LoVo (cell line): ENCODE measurements at regions not wholly inside any gene's neighbourhood (a gene's known extent, or its start where the extent isn't known, plus 50 kb on each side); places are given as distances from the start of the nearest gene placed in this dataset.

Experiments used
- DNase-seq: peaks from one replicate; pipeline ENCODE4 v3.0.0-alpha.2; 2016; ENCODE audit warnings: low spot score

DNA sequence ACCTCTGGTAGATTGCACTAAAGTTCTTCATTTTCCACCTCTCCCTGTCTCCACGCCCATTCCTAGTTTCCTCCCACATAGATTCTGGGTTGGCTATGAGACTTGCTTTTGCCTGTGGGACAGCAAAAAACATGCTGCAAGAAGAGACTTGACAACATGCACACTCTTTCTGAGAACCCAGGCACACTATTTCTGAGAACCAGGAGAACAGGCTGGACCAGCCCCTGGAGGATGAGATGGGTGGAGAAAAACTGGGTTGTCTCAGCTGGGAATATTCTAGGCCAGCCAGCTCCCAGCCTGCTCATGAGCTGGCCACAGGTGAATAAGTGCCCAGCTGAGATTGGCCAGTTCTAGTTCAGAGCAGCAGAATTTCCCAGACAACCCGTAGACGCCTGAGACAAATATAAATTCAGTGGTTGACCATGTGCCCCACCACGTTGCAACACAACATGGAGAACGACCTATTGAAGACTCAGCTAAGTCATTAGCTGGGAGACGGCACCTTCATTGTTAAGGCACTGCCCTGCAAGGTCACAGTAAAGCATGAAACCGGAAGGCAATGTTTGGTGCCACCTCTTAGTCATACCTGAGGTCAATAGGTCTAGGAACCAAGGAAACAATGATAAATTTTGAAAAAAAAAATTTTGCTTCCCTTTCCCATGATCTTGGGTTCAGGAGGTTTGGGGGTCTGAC is 92.7 kb upstream of the AKR1E2 start:
- no peak for DNase-seq

DNA sequence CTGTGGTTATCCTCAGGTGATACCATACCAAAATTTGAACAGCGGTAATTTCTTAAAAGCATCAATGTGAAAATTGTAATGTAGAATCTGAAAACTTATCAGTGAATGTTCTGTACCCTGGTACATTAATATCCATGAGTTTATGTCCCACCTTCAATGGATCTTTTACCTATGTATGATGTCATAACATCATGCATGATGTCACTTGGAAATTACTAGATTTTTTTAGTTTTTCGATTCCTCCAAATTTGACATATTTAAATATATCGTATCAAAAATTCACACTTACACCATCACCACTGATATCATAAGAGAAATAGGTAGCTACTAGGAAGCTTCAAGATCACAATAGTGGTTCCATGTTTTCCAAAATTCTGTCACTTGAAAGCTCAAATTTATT is 95.0 kb upstream of the AKR1E2 start:
- no peak for DNase-seq

DNA sequence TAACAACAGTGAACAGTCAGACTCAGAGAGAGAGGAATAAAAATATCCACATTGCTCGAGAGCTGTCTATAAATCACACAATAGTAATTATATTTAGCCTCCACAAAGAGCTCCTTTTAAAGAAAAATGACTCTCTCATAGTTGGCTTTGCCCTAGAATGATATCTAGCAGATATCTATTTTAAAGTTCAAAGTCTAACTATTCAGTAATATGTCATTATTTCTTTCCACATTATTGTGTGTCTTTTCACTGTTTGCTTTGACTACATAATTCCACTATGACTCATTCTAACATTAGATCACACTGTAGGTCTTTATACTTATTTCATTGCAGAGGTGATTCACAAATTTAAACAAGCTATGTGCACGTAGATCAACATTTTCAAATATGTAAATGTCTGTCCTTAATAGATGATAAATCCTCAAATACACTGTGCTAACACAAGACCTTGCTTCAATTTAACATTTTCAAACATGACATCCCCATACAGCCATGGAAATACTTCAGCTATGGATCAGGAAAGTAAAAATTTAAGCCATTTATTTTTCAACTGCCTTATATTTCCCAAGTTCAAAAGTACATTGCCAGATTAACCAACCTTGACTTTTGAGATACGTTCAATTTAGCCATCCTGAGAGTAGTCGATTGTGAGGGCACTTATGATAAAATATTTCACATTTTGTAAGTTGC is 99.9 kb upstream of the AKR1E2 start:
- peak; percentile 88 for DNase-seq

DNA sequence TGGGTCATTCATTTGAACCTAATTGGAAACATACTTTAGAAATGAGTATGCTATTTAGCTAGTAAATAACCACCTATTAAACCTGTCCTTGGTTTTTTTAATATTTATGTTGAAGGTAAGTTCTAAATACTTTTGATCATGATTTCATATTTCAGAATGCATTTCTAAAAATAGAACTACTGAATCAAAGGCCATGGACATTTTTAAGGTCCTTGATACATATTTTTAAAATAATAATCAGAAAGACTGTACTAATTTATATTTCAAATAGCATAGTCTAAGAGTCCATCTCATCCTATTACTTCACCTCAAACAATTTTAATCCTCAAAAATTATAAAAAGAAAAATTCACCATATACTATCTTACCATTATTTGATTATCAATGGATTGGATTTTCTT is 102.1 kb upstream of the AKR1E2 start:
- no peak for DNase-seq

DNA sequence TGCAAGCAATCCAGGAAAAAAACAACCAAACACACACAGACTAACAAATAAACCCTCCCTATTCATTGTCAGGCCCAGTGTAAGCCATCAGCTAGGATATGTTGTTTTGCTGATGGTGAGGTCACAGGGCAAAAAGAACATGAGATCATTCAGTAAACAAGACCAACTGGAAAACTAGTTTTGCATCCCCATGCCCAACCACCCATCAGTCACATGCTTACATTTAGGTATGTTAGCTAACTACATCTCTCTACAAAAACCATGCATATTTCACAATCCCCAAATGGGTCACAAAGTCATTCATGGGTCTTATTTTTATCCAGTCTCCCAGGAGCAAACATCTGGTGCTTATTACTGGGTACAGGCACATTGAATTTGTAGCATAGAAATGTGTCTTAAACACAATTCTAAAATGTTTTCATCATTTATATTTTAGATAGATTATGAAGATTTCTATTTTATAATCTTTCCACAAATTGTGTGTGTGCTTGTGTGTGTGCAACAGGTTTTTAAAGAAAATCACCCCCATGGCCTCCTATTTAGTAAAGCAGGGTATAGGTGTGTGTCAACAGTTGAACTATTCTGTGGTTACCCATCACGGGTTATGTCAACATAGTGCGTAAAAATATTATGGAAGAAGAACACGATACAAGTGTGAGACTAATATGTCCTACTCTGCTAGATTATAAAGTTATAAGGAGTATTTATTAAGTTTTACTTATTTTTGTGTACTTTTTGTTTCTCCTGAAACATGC is 103.8 kb upstream of the AKR1E2 start:
- no peak for DNase-seq

DNA sequence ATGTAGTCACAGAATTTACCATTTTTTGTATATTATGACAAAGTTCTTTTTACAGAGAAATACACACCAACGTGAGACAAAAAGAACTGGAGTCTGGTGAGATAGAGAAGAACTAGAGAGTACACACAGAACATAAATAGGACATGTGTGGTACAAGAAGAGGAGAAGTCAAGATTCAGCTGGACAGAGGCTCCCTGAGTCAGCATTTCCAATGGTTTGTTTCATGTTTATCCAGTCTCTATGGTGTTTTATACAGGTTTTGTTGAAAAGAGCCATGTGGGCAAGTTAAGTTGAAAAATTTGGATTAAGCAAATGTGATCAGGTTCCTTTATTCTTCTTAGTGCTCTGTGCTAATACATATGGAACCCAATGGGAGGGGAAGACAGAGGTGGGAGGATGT is 105.5 kb upstream of the AKR1E2 start:
- DNase-seq, result no peak

DNA sequence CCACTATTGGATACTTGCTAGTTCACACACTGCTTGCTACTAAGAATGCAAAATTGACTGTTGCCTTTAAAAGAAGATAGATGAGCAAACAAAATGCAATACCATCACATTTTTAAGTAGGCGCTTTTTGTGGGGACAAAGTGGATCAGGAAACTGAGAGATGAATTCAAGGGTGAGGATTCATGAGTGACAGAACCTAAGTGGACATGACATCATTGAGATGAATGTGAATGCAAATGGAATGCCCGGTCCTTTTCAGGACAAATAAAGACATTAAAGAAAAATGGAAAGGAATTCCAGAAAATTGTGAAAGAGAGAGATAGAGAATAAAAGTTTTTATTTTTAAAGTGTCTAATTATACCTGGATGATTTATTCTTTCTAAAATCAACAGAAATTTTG is 106.3 kb upstream of the AKR1E2 start:
- DNase-seq, result no peak

DNA sequence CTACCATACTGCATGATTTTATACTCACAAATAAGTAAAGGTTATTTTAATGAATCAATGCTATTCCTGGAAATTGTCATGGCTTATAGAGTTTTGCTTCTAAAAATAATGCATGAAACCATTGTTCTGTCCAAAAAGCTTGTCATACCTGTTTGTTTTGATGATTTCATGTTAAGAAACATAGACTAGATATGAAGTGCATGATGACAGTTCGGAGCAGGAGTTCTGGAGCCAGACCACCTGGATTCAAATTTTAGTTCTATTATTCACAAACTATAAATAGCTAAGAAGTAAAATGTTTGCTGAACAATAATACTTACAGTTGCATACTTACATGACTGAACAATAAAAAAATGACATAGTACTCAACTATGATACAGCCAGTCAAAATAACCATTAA is 107.0 kb upstream of the AKR1E2 start:
- no peak for DNase-seq

DNA sequence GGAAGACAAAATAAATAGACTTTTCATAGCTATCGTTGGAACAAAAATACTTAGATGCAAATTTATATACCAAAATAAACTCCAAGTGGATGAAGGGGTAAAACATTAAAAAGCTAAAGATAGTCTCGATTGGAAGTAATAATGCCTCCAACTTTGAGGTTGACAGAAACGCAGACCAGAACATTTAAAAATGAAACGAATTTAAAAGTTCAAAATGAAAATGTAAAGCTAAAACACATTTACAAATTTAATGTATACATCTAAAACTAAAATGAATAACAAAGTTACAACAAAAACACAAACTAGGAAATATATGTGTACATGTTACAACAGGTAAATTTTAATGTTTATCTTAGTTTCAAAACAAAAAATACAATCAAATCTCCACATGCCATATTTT is 107.5 kb upstream of the AKR1E2 start:
- no peak for DNase-seq

DNA sequence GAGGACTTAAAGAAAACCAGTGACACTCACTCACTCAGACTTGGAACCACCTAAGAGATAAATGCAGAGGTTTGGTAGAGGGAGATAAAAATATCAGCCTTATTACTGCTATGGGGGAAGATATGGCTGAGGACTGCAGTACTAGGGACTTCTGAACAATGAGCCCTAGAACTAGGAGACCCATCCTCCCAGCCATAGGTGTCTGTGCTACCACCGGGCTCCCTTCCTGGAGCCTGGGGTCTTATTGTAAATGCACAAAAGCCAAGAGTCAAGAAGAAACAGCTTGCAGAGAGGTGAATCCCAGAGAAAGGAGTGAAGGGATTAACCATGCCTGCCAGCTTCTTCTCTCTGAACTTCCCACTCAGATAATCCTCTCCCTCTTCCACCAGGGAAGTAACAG is 108.3 kb upstream of the AKR1E2 start:
- DNase-seq, result no peak

DNA sequence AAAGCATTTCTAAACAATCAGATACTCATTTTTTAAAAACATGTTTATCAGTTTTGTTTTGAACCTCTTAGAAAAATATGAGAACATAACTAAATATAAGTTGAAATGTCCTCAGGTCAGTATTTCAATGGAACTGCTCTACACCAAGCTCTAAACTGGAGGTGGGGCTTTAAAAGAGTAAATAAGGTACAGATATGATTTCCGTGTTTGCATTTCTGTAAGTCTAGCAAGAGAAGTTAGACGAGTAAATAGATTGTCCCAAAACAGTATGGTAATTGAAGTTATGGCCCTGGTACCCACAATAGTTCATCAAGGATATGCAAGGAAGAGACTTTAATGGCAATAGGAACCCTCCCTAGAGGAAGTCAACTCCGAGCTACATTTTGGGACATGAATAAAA is 115.1 kb upstream of the AKR1E2 start:
- DNase-seq, result no peak

DNA sequence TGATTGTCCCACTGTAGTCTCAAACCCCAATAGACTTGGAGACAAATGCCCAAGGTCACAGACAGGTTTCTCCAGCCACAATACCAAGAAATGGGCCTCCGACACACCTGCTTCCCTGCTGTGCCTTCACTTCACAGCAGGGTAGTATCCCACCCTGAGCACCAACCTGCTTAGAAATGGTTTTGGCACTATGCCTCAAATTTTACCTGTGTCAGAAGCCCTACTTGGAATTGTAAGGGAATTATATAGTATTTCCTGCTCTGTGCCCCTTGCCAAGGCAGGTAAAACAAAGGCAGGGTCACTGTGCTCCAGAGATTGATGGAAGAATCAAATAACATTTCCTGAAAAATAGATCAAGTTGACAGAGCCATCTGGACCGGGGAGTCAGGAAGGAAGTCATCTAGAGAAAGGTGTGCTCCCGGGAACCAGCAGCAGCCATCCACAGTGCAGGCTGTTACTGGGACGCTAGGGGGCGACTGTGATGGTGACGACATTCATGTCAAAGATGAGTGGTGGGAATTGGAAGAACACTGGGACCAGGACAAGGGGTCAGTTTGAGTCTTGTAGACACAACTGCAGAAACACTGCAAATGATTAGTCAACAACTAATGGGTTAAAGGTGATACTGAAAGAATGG is 117.8 kb upstream of the AKR1E2 start:
- DNase-seq, result no peak

DNA sequence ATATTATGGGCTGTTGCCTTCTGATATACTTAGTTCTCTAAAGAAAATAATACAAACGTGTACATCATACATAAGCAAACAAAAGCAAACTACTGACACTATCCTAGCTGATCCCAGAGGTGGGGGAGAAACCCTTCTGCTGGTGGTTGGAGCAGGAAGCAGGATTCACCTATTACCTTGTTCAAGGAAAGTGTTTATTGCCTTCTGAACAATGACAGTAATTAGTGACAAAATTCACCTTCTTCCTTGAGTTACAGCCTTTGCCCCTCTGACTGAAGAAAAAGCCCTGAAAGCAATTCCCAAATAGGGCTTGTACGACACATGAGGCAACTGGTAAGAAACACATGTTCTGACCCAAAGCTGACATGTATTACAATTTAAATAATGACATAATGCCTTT is 118.8 kb upstream of the AKR1E2 start:
- no peak for DNase-seq

DNA sequence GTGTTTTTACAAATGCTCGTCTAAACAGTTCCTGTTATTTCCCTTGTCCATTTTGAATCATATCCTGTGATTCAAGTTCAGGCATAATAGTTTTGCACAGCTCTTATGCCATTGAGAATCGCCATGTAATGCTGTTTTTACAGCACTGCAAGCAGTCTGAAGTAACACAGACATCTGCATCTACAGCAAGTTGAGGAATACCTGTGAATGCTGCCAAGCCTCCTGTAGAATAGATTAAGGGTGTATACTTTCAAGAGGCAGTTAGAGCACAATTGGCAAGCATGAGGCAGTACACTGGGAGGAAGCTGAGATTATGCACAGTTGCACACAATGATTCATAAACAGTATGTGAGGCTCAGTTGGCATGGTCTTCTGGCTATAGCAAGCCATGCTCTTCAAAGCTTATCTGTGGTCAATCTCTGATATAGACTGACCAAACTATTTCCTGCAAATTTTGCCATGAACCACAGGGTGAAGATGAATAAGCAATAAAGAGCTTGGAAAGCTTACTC is 121.9 kb upstream of the AKR1E2 start:
- DNase-seq, result peak; percentile 72

DNA sequence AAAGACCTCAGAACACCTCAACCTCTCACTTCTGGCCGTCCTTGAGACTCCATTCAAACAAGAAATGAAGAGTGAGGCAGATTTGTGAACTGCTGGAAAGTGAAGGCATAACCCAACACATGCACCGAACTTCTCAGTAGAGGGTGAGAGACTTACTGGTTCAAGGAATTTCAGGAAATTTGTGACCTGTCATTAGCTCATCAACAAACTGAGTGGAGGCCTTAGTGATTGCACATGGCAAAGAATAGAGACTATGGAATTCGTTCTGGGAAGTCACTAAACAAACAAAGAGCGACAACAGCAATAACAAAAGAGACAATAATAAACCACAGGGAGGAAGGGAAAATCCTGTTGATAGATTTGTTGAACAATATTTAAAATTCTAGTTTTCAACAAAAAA is 125.0 kb upstream of the AKR1E2 start:
- no peak for DNase-seq

DNA sequence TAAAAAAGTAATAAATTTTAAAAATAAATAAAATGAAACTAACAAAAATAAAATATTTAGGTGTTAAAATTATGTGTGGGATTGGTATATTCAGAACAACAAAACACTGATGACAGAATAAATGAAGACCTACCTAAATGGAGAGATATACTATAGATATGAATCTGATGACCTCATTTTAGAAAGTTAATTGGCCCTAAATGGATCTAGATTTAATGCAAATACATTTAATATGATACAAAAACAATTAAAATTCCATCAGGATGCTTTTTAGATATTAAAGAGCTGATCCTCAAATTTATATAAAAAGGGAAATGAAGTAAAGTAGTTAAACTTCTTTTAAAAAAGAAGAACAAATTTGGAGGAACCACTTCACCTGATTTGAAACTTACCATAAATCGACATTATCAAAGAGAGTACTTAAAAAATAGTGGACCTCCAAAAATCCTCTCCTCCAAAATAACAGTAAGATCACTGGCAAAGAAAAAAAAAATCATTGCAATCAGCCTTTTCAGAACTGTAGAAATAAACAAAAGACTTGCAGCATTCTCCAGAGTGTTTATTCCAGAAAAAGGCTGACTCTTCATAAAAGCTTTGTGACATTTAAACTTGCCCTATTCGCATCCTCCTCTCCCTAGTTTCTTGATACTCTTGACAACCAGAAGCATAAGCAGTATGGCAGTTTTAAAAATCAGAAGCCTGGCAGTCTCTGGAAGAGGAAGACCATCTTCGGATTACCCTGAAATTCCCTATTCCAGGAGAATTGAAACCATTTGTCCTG is 125.9 kb upstream of the AKR1E2 start:
- no peak for DNase-seq

DNA sequence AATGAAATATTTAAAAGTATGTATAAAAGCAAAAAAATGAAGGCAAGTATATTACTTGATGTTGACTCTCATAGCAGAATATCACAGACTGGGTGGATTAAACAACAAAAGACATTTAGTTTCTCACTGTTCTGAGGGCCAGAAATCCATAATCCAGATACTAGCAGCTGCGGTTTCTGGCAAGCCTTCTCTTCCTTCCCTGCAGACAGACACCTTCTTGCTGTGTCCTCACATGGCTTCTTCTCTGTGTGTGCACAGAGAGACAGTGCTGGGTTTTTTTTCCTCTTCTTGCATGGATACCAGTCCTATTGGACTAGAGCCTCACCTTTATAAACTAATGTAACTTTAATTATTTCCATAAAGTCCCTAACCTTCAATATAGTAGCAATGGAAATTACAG is 127.9 kb upstream of the AKR1E2 start:
- DNase-seq, result no peak

DNA sequence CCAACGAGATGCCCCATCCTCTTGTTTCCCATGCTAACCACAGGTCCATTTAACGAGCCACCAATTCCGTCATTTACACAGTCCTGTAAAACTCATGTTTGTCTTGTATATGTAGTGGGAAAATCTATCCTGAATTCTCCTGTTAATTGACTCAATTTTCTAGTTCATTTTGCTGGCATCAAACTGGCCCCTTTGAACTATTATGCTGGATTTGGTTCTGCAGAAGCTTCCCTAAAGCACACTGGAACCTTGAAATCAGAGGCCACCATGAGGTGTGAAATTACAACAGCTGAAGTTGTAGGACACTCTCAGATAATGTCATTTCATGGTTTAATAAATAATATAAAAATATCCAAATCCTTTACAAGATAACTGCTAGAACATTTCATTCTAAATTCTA is 129.8 kb upstream of the AKR1E2 start:
- DNase-seq, result no peak

DNA sequence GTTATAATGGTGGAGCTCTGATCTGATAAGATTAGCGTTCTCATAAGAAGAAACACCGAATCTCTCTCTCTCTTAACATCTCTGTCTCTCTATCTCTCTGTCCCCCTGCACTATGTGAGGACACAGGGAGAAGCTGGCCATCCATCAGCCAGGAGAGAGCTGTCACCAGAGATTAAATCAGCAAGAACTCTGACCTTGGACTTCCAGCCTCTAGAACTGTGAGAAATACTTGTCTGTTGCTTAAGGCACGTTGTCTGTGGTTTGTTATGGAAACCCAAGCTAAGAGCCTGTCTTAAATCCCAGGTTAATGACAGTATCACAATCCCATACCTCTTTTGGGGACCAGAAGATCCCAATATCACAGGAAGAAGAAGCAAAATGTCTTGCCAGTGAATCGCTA is 132.0 kb upstream of the AKR1E2 start:
- no peak for DNase-seq

DNA sequence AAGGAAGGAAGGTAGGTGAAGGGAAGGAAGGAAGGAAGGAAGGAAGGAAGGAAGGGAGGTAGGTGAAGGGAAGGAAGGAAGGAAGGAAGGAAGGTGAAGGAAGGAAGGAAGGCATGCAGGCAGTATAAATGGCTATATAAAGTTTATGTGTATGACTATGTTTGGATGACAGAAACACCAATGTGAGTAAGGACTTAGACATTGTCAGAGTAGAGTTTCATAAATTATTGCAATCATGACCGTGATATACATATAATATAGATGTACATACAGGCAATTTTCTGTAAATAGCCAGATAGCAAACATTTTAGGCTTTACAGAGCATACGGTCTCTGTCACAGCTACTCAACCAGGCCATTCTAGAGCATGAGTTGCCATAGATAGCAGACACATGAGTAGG is 133.8 kb upstream of the AKR1E2 start:
- DNase-seq, result no peak

DNA sequence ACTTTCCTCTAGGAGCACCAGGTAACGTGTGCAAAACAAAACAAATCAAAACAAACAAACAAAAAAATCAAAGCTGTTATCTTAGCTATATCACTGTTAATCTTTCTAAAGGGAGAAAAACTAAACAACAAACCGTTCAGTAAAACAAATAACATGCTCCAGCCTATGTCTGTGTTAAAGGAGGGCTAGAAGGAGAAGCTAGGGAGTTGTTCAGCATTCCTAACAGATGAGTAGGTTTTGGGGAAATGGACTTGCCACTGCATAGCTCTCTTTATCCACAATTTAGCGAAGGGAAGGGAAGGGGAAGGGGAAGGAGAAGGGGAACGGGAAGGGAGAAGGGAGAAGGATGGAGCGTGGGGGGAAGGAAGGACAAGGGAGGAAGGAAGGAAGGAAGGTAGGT is 134.2 kb upstream of the AKR1E2 start:
- DNase-seq, result peak; percentile 51

DNA sequence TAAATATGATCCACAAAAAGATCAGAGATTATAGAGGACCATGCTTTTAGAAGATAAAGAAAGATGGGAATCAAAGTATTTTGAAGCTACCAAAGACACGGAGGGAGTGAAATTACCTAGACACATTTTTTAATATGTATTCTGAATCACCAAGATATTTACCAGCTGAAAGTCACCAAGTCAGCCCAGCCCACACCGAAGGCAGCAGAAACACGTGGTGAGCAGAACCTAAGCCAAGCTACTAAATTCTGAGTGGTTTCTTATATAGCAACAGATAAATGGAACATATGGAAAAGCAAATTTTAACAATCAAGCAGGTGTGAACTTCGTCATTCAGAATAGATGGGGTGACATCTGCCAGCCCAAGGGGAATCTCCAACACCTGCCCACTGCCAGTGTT is 134.7 kb upstream of the AKR1E2 start:
- no peak for DNase-seq
